RCC 7860 (cell line): ENCODE measurements at regions not wholly inside any gene's neighbourhood (a gene's known extent, or its start where the extent isn't known, plus 50 kb on each side); places are given as distances from the start of the nearest gene placed in this dataset.
"Not testable (repeated sequence)": the region's sequence is repeated elsewhere in the genome, so short reads cannot be mapped to it uniquely, and the experiment has no call there.

Experiments used
- DNase-seq: peaks from one replicate; pipeline ENCODE4 v3.0.0-alpha.2; 2015; ENCODE audit warnings: low spot score
- FAIRE-seq: peaks from 2 replicates; lab custom pipeline; 2012; peaks lifted over from hg19 to GRCh38; lab: Jason Lieb, UNC

- peak; percentile 95 for FAIRE-seq
- DNase-seq = peak; percentile 89
Observed at GRCh38 chr4:11698846-11699590, 270.3 kb upstream of the HS3ST1 start.

GRCh38 chr4:11698033-11698432, 269.3 kb upstream of the HS3ST1 start:
- DNase-seq = no peak
- no peak for FAIRE-seq

GRCh38 chr4:11693693-11694092, 265.0 kb upstream of the HS3ST1 start:
- no peak for FAIRE-seq
- DNase-seq = no peak

GRCh38 chr4:11691236-11691635, 262.5 kb upstream of the HS3ST1 start:
- FAIRE-seq (no peak), DNase-seq (no peak)

- FAIRE-seq = no peak
- DNase-seq = no peak
Observed at GRCh38 chr4:11687727-11688126, 259.0 kb upstream of the HS3ST1 start.

GRCh38 chr4:11685481-11685880, 256.8 kb upstream of the HS3ST1 start:
- no peak for DNase-seq
- FAIRE-seq = no peak

GRCh38 chr4:11675051-11675800, 246.5 kb upstream of the HS3ST1 start:
- DNase-seq (no peak), FAIRE-seq (no peak)

GRCh38 chr4:11670304-11670703, 241.6 kb upstream of the HS3ST1 start:
- DNase-seq (no peak), FAIRE-seq (no peak)

GRCh38 chr4:11669156-11669555, 240.5 kb upstream of the HS3ST1 start:
- DNase-seq = peak; percentile 48

GRCh38 chr4:11663114-11663513, 234.4 kb upstream of the HS3ST1 start:
- DNase-seq = no peak
- FAIRE-seq = no peak

More at GRCh38 chr4:11669156-11669555, 240.5 kb upstream of the HS3ST1 start:
- FAIRE-seq = no peak

- FAIRE-seq (peak; percentile 70), DNase-seq (peak; percentile 44)
Observed at GRCh38 chr4:11650801-11651596, 222.3 kb upstream of the HS3ST1 start.

- FAIRE-seq = no peak
Observed at GRCh38 chr4:11647433-11647832, 218.7 kb upstream of the HS3ST1 start.

GRCh38 chr4:11643081-11643480, 214.4 kb upstream of the HS3ST1 start:
- peak; percentile 28 for FAIRE-seq

More at GRCh38 chr4:11647433-11647832, 218.7 kb upstream of the HS3ST1 start:
- DNase-seq = no peak

GRCh38 chr4:11640584-11640983, 211.9 kb upstream of the HS3ST1 start:
- no peak for DNase-seq
- no peak for FAIRE-seq

More at GRCh38 chr4:11643081-11643480, 214.4 kb upstream of the HS3ST1 start:
- not testable (repeated sequence) for DNase-seq

- DNase-seq (no peak), FAIRE-seq (no peak)
Observed at GRCh38 chr4:11636551-11636950, 207.9 kb upstream of the HS3ST1 start.

GRCh38 chr4:11636031-11636430, 207.3 kb upstream of the HS3ST1 start:
- FAIRE-seq (peak; percentile 61), DNase-seq (peak; percentile 27)

GRCh38 chr4:11635342-11635741, 206.6 kb upstream of the HS3ST1 start:
- DNase-seq (peak; percentile 95), FAIRE-seq (peak; percentile 96)

- DNase-seq = no peak
- FAIRE-seq = no peak
Observed at GRCh38 chr4:11634283-11634682, 205.6 kb upstream of the HS3ST1 start.

GRCh38 chr4:11633430-11633829, 204.7 kb upstream of the HS3ST1 start:
- DNase-seq (no peak), FAIRE-seq (no peak)

GRCh38 chr4:11632483-11632882, 203.8 kb upstream of the HS3ST1 start:
- FAIRE-seq (no peak), DNase-seq (peak; percentile 63)

- DNase-seq (peak; percentile 59), FAIRE-seq (peak; percentile 23)
Observed at GRCh38 chr4:11632025-11632424, 203.3 kb upstream of the HS3ST1 start.
